ENCODE measurements at regions not wholly inside any gene's neighbourhood (a gene's known extent, or its start where the extent isn't known, plus 50 kb on each side); places are given as distances from the start of the nearest gene placed in this dataset.

DNA sequence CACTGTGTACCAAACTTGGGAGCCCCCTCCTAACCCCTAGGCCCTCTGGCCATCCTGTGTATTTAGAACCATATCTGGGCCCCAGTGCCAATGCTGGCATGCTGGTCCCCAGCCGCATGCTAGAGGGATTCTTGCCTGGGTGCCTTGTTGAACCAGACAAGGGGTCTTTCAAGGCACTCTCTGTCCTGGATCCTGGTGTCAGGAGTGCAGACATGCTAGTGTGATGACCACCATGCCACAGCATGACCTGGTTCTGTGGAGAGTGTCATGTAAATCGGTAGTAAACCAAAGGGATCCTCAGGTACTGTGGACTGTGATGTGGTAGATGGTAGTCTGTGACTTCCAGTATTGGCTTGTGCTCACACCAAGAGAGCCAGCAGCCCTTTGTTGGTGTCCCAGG, 222.2 kb upstream of the PODXL start:
- H3K4me3 ChIP-seq (ENCODE audit: low read depth, low read length), result no peak overlapping the region
- no peak for DNase-seq (ENCODE audit: low read depth)

GRCh38 chr7:131774419-131775220, 218.2 kb upstream of the PODXL start:
- H3K4me3 ChIP-seq (ENCODE audit: low read depth, low read length), result no peak overlapping the region
- TF ChIP-seq CTCF (conservative IDR thresholded peaks at IDR 0.05; ENCODE audit: low read depth, low read length), result no peak
- DNase-seq (ENCODE audit: low read depth), result no peak

More for the DNA sequence above, 222.2 kb upstream of the PODXL start:
- TF ChIP-seq CTCF (conservative IDR thresholded peaks at IDR 0.05; ENCODE audit: low read depth, low read length), result no peak

- H3K4me3 ChIP-seq (ENCODE audit: low read depth, low read length), result no peak overlapping the region
- DNase-seq (ENCODE audit: low read depth), result no peak
- TF ChIP-seq CTCF (conservative IDR thresholded peaks at IDR 0.05; ENCODE audit: low read depth, low read length), result no peak
These were observed 217.0 kb upstream of the PODXL start for GRCh38 chr7:131773413-131773812.

- TF ChIP-seq CTCF (conservative IDR thresholded peaks at IDR 0.05; ENCODE audit: low read depth, low read length), result no peak
- H3K4me3 ChIP-seq (ENCODE audit: low read depth, low read length), result no peak overlapping the region
- DNase-seq (ENCODE audit: low read depth), result no peak
These were observed 212.8 kb upstream of the PODXL start for GRCh38 chr7:131769241-131769640.

DNA sequence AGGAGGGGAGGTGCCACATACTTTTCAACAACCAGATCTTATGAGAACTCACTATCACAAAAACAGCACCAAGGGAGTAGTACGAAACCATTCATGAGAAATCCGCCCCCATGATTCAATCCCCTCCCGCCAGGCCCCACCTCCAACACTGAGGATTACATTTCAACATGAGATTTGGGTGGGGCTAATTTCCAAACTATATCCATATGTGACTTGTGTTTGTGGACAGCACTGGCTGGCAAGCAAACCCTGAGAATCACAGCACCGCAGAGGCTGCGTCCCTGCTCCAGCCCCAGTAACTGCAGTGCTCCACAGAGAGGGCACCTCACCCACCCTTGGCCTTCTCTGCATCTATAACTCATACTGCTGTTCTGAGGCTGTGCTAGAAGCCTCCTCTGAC, 211.2 kb upstream of the PODXL start:
- H3K4me3 ChIP-seq (ENCODE audit: low read depth, low read length), result no peak overlapping the region
- DNase-seq (ENCODE audit: low read depth), result no peak
- no peak for TF ChIP-seq CTCF (conservative IDR thresholded peaks at IDR 0.05; ENCODE audit: low read depth, low read length)

GRCh38 chr7:131765575-131765974, 209.1 kb upstream of the PODXL start:
- no peak for TF ChIP-seq CTCF (conservative IDR thresholded peaks at IDR 0.05; ENCODE audit: low read depth, low read length)
- H3K4me3 ChIP-seq (ENCODE audit: low read depth, low read length), result no peak overlapping the region
- DNase-seq (ENCODE audit: low read depth), result no peak
